GM19238 (cell line): ENCODE measurements at regions not wholly inside any gene's neighbourhood (a gene's known extent, or its start where the extent isn't known, plus 50 kb on each side); places are given as distances from the start of the nearest gene placed in this dataset.

Experiments used
- DNase-seq: peaks from one replicate; pipeline ENCODE4 v3.0.0; 2011; ENCODE audit warnings: low spot score; ENCODE audit not compliant: insufficient read length

GRCh38 chr21:16741141-16741665 lies 771.6 kb upstream of the CXADR start:
- DNase-seq = no peak

- DNase-seq = no peak
These were observed 770.7 kb upstream of the CXADR start for GRCh38 chr21:16742131-16742641.

GRCh38 chr21:16742741-16743140 lies 770.1 kb upstream of the CXADR start:
- no peak for DNase-seq

GRCh38 chr21:16743317-16743716 lies 769.5 kb upstream of the CXADR start:
- no peak for DNase-seq

- DNase-seq = no peak
These were observed 761.9 kb upstream of the CXADR start for GRCh38 chr21:16750926-16751325.

- DNase-seq = no peak
These were observed 761.0 kb upstream of the CXADR start for GRCh38 chr21:16751695-16752474.

GRCh38 chr21:16752475-16752857 lies 760.4 kb upstream of the CXADR start:
- DNase-seq = no peak

GRCh38 chr21:16755061-16755460 lies 757.8 kb upstream of the CXADR start:
- DNase-seq = no peak

GRCh38 chr21:16767201-16767600 lies 745.6 kb upstream of the CXADR start:
- DNase-seq = no peak

GRCh38 chr21:16768096-16768495 lies 744.7 kb upstream of the CXADR start:
- no peak for DNase-seq

- DNase-seq = no peak
These were observed 742.6 kb upstream of the CXADR start for GRCh38 chr21:16770266-16770665.

GRCh38 chr21:16773206-16773605 lies 739.6 kb upstream of the CXADR start:
- no peak for DNase-seq

- DNase-seq = no peak
These were observed 737.8 kb upstream of the CXADR start for GRCh38 chr21:16775076-16775475.

- DNase-seq = no peak
These were observed 735.7 kb upstream of the CXADR start for GRCh38 chr21:16777041-16777720.

GRCh38 chr21:16788584-16788983 lies 724.3 kb upstream of the CXADR start:
- DNase-seq = no peak

GRCh38 chr21:16789636-16790035 lies 723.2 kb upstream of the CXADR start:
- no peak for DNase-seq

- DNase-seq = no peak
These were observed 720.7 kb upstream of the CXADR start for GRCh38 chr21:16792101-16792500.

GRCh38 chr21:16794950-16795349 lies 717.9 kb upstream of the CXADR start:
- DNase-seq = no peak

- no peak for DNase-seq
These were observed 716.1 kb upstream of the CXADR start for GRCh38 chr21:16796776-16797175.

GRCh38 chr21:16797540-16797939 lies 715.3 kb upstream of the CXADR start:
- no peak for DNase-seq

GRCh38 chr21:16797966-16798365 lies 714.9 kb upstream of the CXADR start:
- no peak for DNase-seq

GRCh38 chr21:16800536-16801275 lies 712.1 kb upstream of the CXADR start:
- DNase-seq = no peak
